Heart right ventricle (tissue), 16 donors: ENCODE measurements at regions not wholly inside any gene's neighbourhood (a gene's known extent, or its start where the extent isn't known, plus 50 kb on each side); places are given as distances from the start of the nearest gene placed in this dataset.

Experiments
- ATAC-seq, 8 donors: fragments of 200-7000 bp; cut with Tn5 transposase; one replicate each; pipeline ENCODE4 v1.9.1; 2020; ENCODE audit warnings: mild to moderate bottlenecking in 8 of 8, moderate library complexity in 8 of 8, moderate number of reproducible peaks in 1 of 8
- DNase-seq, 2 donors: peaks; one replicate each; pipeline ENCODE4 v3.0.0-alpha.2; 2020
- H3K27ac ChIP-seq, 10 donors: fragments of 200-600 bp; sonication (generic) in 2 of 10; one replicate each; pipeline versions ENCODE4 v1.5.0 to v1.8.0; 2020 to 2022; ENCODE audit warnings: mild to moderate bottlenecking in 3 of 10
- H3K27me3 ChIP-seq, 7 donors: fragments of 200-600 bp; one replicate each; pipeline ENCODE4 v1.8.0; 2021 to 2022; ENCODE audit warnings: mild to moderate bottlenecking in 2 of 7
- H3K36me3 ChIP-seq, 9 donors: fragments of 200-600 bp; sonication (generic) in 1 of 9; one replicate each; pipeline versions ENCODE4 v1.5.0 to v1.8.0; 2020 to 2022; ENCODE audit warnings: mild to moderate bottlenecking in 2 of 9
- H3K4me1 ChIP-seq, 9 donors: fragments of 200-600 bp; sonication (generic) in 1 of 9; one replicate each; pipeline versions ENCODE4 v1.5.0 to v1.8.0; 2020 to 2022; ENCODE audit warnings: mild to moderate bottlenecking in 4 of 9
- H3K4me3 ChIP-seq, 10 donors: fragments of 200-600 bp; sonication (generic) in 2 of 10; one replicate each; pipeline versions ENCODE4 v1.5.0 to v1.8.0; 2020 to 2022; ENCODE audit warnings: mild to moderate bottlenecking in 7 of 10, moderate library complexity in 2 of 10
- H3K9me3 ChIP-seq, 11 donors: fragments of 200-600 bp in 10 of 11; sonication (generic) in 2 of 11; one replicate each; pipeline versions ENCODE4 v1.5.0 to v1.8.0; 2013 to 2022; ENCODE audit warnings: mild to moderate bottlenecking in 2 of 11, control low read depth in 1 of 11, moderate library complexity in 1 of 11
- WGBS, 2 donors: extraction: QIAGEN DNeasy Blood & Tissue Kit; methylation state at CpG; one replicate each; pipeline ENCODE4 v1.1.7; 2013; ENCODE audit warnings: inconsistent platforms in 1 of 2; 5-methylcytosine and 5-hydroxymethylcytosine counted together
- intact Hi-C, 10 donors: fragments of 100-400 bp; cut with DNase I; formaldehyde crosslinking; loops; one replicate each; pipeline versions ENCODE4 v1.11.1 to v1.14.2; 2022
- TF ChIP-seq, protein P1 (sequence below), 9 donors: fragments of 200-600 bp; sonication (generic) in 2 of 9; IDR thresholded peaks; one replicate each; pipeline versions ENCODE4 v1.5.0 to v1.8.0; 2021 to 2022; ENCODE audit warnings: antibody characterized with exemption in 9 of 9, mild to moderate bottlenecking in 5 of 9, moderate library complexity in 1 of 9
- donor health status: Arrhythmogenic right ventricular cardiomyopathy.
- donor health status: ischemic (EF 13 %, LVEDD 7.1; RV severe dilation, severe dysfunction).
- donor health status: healthy with polysubstance abuse.
- donor health status: DM: no; HTN: yes; CAD: no.
- donor health status: DM: no; HTN: no; CAD: no.
- donor health status: ischemic (EF 25% LVEDD 6.9; RV normal size, moderate dysfunction).
- donor health status: ischemic (EF 25% LVEDD 5.7; RV mildly dilated, moderate dysfunction).
- donor health status: healthy.
- donor health status: DM: yes; HTN: yes; CAD: no.
- donor health status: Ischemic cardiomyopathy.
- donor health status: ischemic (EF 35%, LVEDD 5.7; RV mildly dilated, moderate dysfunction).
- donor health status: nonischemic (EF 11% LVEDD 7.7; RV severe dilation, severe dysfunction).
- donor health status: DM: yes; HTN: yes; CAD: no.
- donor health status: PGD.
- donor health status: ischemic (EF 29% LVEDD 5.4; RV normal size, mild dysfunction).
- donor health status: nonischemic (EF 23%, LVEDD 6.1; RV moderate dilation, normal function).

DNA sequence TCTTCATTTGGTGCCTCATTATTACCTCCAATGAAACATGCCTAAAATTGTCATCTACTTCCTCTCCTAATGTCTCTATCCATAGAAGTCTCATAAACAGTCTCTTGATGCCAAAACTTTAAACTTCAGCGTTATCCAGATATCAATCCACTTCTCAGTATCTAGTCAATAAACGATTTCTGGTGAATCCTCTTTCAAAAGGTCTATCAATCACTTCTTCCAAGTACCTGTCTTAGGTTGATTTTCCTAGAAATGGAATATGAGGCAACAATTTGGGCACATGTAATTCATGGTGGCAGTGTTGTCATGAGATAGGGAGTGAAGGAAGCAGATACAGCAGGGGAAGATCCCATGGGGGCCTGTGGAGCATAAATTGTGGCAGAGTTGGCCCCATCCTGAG is 348.5 kb upstream of the POU1F1 start:
- 53 to 56% methylated on average over 2 of the region's 2 CpGs for WGBS, 2 donors
- intact Hi-C loops, result no loop called here
- TF ChIP-seq, protein P1, sequence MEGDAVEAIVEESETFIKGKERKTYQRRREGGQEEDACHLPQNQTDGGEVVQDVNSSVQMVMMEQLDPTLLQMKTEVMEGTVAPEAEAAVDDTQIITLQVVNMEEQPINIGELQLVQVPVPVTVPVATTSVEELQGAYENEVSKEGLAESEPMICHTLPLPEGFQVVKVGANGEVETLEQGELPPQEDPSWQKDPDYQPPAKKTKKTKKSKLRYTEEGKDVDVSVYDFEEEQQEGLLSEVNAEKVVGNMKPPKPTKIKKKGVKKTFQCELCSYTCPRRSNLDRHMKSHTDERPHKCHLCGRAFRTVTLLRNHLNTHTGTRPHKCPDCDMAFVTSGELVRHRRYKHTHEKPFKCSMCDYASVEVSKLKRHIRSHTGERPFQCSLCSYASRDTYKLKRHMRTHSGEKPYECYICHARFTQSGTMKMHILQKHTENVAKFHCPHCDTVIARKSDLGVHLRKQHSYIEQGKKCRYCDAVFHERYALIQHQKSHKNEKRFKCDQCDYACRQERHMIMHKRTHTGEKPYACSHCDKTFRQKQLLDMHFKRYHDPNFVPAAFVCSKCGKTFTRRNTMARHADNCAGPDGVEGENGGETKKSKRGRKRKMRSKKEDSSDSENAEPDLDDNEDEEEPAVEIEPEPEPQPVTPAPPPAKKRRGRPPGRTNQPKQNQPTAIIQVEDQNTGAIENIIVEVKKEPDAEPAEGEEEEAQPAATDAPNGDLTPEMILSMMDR (IDR thresholded peaks at IDR 0.05), result no peak
- Histone ChIP-seq H3K4me1 (no peaks in the 10 kb centered on the region), H3K4me3 (no peak overlapping the region), H3K36me3 (no peaks in the 10 kb centered on the region), H3K9me3 (peaks cover 0 to 23% (median 11%) of the 10 kb centered on the region in 11 donors), H3K27ac (no peak overlapping the region), H3K27me3 (no peaks in the 10 kb centered on the region)
- ATAC-seq (no peak), DNase-seq (no peak)

DNA sequence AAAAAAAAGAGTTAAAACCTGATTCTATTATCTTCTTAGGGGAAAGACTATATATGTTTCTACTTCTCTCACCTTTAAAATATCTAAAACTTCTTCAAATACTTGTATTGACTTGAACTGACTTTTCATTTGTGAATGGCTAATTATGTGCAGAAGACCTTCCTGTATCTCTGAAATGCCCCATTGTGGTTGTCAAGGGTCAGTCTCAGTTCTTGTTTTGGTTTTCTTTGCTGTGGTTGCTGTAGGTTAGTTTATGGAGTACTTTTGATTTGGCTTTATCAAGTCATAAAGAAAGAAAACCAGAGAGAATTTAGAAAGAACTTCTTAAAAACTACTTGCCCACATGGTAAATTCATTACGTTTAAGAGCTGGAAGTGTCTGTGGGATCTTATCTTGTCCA is 345.3 kb upstream of the POU1F1 start:
- ATAC-seq (no peak), DNase-seq (no peak)
- 51 to 56% methylated on average over 1 of the region's 1 CpG for WGBS, 2 donors
- Histone ChIP-seq H3K4me1 (no peaks in the 10 kb centered on the region), H3K9me3 (peaks cover 0 to 9% (median 0%) of the 10 kb centered on the region in 11 donors), H3K36me3 (no peaks in the 10 kb centered on the region), H3K4me3 (no peak overlapping the region), H3K27me3 (no peaks in the 10 kb centered on the region), H3K27ac (no peak overlapping the region)
- intact Hi-C loops, result no loop called here
- TF ChIP-seq, protein P1 (IDR thresholded peaks at IDR 0.05), result no peak

DNA sequence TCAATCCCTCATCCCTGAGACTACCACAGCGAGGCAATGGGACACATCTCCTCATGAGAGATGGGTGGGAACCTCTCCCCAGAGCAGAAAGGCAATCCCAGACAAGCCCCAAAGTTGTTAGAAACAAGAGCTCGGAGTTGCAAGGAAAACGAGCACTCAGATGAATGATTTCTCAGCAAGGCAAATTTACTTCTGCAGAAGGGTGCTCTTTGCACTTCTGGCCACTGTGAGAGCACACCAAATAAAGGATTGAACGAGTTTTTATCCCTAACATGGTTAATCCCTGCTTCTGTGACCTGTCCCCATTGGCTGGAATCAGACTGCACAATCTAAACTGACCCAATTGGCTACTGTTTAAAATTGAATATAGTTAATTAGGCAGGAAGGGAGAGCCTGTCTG is 339.1 kb upstream of the POU1F1 start:
- no peak for DNase-seq
- Histone ChIP-seq H3K4me3 (no peak overlapping the region), H3K27ac (no peak overlapping the region), H3K27me3 (no peaks in the 10 kb centered on the region), H3K36me3 (no peaks in the 10 kb centered on the region), H3K9me3 (peaks cover 0 to 31% (median 12%) of the 10 kb centered on the region in 11 donors), H3K4me1 (no peaks in the 10 kb centered on the region)
- ATAC-seq, result no peak
- intact Hi-C loops, result no loop called here
- TF ChIP-seq, protein P1 (IDR thresholded peaks at IDR 0.05), result no peak
- 53 to 62% methylated on average over 4 of the region's 4 CpGs for whole genome bisulfite sequencing, 2 donors

DNA sequence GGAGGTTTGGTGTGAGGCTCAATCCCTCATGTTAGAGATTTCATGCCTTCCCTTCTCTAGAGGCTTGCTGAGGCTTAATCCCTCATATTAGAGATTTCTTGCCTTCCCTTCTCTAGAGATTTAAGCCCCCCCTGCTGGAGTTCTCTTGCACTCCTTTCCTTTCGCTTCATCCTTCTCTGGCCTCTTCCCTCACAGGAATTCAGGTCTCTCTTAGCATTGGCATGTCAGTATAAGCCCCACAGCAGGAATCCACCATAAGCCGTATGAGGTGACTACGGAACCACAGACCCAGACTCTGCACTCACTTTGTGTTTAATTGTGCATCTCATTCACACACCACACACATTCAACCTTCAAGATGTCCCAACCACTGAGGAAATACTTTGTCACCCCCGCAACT is 338.6 kb upstream of the POU1F1 start:
- Histone ChIP-seq H3K9me3 (peaks cover 0 to 31% (median 12%) of the 10 kb centered on the region in 11 donors), H3K4me1 (no peaks in the 10 kb centered on the region), H3K4me3 (no peak overlapping the region), H3K36me3 (no peaks in the 10 kb centered on the region), H3K27ac (no peak overlapping the region), H3K27me3 (no peaks in the 10 kb centered on the region)
- WGBS, 2 donors, result 88 to 92% methylated on average over 4 of the region's 4 CpGs
- intact Hi-C loops, result no loop called here
- TF ChIP-seq, protein P1 (IDR thresholded peaks at IDR 0.05), result no peak
- ATAC-seq, result no peak
- no peak for DNase-seq
